ENCODE measurements at regions not wholly inside any gene's neighbourhood (a gene's known extent, or its start where the extent isn't known, plus 50 kb on each side); places are given as distances from the start of the nearest gene placed in this dataset.

DNA sequence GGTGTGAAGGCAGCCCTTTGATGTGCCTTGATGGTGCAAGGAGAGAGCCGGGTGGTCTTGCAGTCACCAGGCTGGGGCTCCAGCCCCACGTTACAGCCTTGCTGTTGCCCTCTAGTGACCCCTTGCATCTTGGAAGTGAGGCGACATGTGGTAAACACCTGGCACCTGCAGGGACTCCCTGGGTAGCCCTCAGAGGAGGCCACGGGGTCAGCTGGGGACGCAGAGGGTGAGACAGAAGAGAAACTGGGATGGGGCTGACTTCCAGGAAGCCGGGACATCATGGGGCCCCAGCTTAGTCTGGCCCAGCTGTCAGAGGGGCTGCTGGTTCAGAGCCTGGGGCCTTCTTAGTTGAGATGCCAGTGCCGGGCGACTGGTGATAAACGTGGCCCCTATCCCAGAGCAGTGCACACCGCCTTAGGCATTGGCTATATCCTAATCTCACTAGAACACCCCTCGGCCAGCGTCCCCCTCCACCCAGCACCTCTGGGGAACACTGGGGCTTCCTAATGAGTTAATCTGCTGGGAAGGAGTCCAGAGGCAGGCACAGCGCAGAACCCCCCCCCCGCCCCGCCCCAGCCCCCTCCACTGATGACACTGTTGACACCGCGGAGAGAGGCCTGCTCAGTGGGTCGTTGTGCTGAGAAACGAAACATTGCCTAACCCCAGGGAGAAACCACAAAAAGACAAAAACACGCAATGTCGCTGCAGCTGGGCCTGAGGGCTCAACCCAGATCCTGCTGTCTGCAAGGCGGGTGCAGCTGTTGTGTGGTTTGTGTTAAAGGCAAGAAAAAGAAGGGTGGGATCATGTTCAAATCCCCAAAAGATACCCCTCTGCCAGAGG is 60.5 kb upstream of the KLF13 start:
- Histone ChIP-seq H3K9ac (ENCODE audit: low read length) (no peak overlapping the region), H3K79me2 (ENCODE audit: low read length) (no peaks in the 10 kb centered on the region), H3K36me3 (ENCODE audit: low read depth, low read length) (no peaks in the 10 kb centered on the region), H3K27me3 (ENCODE audit: low read length) (no peaks in the 10 kb centered on the region), H3K9me2 (replicated peaks; ENCODE audit: low read length) (no peaks in the 10 kb centered on the region), H3K9me3 (ENCODE audit: low read length) (no peaks in the 10 kb centered on the region), H3K4me3 (ENCODE audit: low read length) (no peak overlapping the region), H3K4me2 (ENCODE audit: low read length) (no peak overlapping the region), H4K20me1 (ENCODE audit: low read length) (no peaks in the 10 kb centered on the region), H2AFZ (ENCODE audit: low read length) (no peak overlapping the region), H3K4me1 (ENCODE audit: insufficient read depth, low read length) (no peaks in the 10 kb centered on the region), H3K27ac (ENCODE audit: low read length) (no peak overlapping the region), H3F3A (ENCODE audit: low read length, unreplicated experiment) (no peaks in the 10 kb centered on the region)
- DNase-seq = no peak
- BruUV-seq (replicated peaks) = no TSS peak
- no peak for ATAC-seq
- POLR2A ChIA-PET (ENCODE audit: unreplicated experiment) = no interaction called here
- no peak for TF ChIP-seq EZH2phosphoT487 (IDR thresholded peaks at IDR 0.05; ENCODE audit: borderline replicate concordance, low read length)
- TF ChIP-seq, protein P1, sequence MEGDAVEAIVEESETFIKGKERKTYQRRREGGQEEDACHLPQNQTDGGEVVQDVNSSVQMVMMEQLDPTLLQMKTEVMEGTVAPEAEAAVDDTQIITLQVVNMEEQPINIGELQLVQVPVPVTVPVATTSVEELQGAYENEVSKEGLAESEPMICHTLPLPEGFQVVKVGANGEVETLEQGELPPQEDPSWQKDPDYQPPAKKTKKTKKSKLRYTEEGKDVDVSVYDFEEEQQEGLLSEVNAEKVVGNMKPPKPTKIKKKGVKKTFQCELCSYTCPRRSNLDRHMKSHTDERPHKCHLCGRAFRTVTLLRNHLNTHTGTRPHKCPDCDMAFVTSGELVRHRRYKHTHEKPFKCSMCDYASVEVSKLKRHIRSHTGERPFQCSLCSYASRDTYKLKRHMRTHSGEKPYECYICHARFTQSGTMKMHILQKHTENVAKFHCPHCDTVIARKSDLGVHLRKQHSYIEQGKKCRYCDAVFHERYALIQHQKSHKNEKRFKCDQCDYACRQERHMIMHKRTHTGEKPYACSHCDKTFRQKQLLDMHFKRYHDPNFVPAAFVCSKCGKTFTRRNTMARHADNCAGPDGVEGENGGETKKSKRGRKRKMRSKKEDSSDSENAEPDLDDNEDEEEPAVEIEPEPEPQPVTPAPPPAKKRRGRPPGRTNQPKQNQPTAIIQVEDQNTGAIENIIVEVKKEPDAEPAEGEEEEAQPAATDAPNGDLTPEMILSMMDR (conservative IDR thresholded peaks at IDR 0.05; ENCODE audit: low read depth, low read length) = no peak
- TF ChIP-seq EZH2 (IDR thresholded peaks at IDR 0.05; ENCODE audit: low read length, unreplicated experiment) = no peak
- CTCF ChIA-PET = no interaction called here
- intact Hi-C loops (cut with micrococcal nuclease) = no loop called here

DNA sequence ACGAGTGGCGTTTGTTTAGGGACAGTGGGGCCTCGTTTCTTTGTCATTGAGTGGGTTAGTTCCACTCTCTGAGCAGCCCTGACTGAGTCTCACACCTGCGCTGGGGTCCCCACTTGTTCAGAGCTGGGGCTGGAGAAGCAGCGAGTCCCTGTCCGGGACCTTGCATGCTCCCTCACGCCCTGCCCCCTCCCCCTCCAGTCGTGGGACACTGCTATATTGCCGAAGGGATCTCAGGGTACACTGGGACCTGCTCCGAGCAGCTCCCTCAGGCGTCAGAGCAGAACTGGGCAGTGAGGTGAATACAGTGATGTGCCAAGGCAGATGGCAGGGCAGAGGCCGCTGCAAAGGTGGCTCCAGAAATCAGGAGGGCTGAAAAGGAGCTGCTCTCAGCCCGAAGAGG is 59.9 kb upstream of the KLF13 start:
- POLR2A ChIA-PET (ENCODE audit: unreplicated experiment) = no interaction called here
- no peak for ATAC-seq

More for the DNA sequence above, 59.9 kb upstream of the KLF13 start:
- H4K20me1 ChIP-seq (ENCODE audit: low read length) = no peaks in the 10 kb centered on the region
- no peaks in the 10 kb centered on the region for H3K9me3 ChIP-seq (ENCODE audit: low read length)
- no peaks in the 10 kb centered on the region for H3F3A ChIP-seq (ENCODE audit: low read length, unreplicated experiment)
- no peak overlapping the region for H3K4me2 ChIP-seq (ENCODE audit: low read length)
- H3K27ac ChIP-seq (ENCODE audit: low read length) = no peak overlapping the region
- no TSS peak for BruUV-seq (replicated peaks)
- H3K9ac ChIP-seq (ENCODE audit: low read length) = no peak overlapping the region
- H3K27me3 ChIP-seq (ENCODE audit: low read length) = no peaks in the 10 kb centered on the region
- no peaks in the 10 kb centered on the region for H3K4me1 ChIP-seq (ENCODE audit: insufficient read depth, low read length)
- H3K36me3 ChIP-seq (ENCODE audit: low read depth, low read length) = no peaks in the 10 kb centered on the region
- H3K9me2 ChIP-seq (replicated peaks; ENCODE audit: low read length) = no peaks in the 10 kb centered on the region
- TF ChIP-seq, protein P1 (conservative IDR thresholded peaks at IDR 0.05; ENCODE audit: low read depth, low read length) = no peak
- TF ChIP-seq EZH2 (IDR thresholded peaks at IDR 0.05; ENCODE audit: low read length, unreplicated experiment) = no peak
- TF ChIP-seq EZH2phosphoT487 (IDR thresholded peaks at IDR 0.05; ENCODE audit: borderline replicate concordance, low read length) = no peak
- CTCF ChIA-PET = no interaction called here
- H3K79me2 ChIP-seq (ENCODE audit: low read length) = no peaks in the 10 kb centered on the region
- H2AFZ ChIP-seq (ENCODE audit: low read length) = no peak overlapping the region
- no peak overlapping the region for H3K4me3 ChIP-seq (ENCODE audit: low read length)
- DNase-seq = no peak
- intact Hi-C loops (cut with micrococcal nuclease) = no loop called here
